HEK293 (cell line): ENCODE measurements at regions not wholly inside any gene's neighbourhood (a gene's known extent, or its start where the extent isn't known, plus 50 kb on each side); places are given as distances from the start of the nearest gene placed in this dataset.

Experiments
- CTCF ChIA-PET: fragments of 350-600 bp; formaldehyde crosslinking; extraction: SDS; loops from one replicate; lab custom pipeline; 2021; ENCODE audit warnings: antibody characterized with exemption; lab: Yijun Ruan, JAX
- POLR2A ChIA-PET: fragments of 300-600 bp; formaldehyde crosslinking; extraction: SDS; loops from one replicate; lab custom pipeline; 2020; ENCODE audit warnings: antibody characterized with exemption, inconsistent platforms; lab: Yijun Ruan, JAX
- H3K27ac ChIP-seq: fragments of 200-500 bp; sonication (Bioruptor generic); 2 replicates; pipeline ENCODE4 v1.5.1; 2014; ENCODE audit warnings: low read depth, low read length, control low read depth, inconsistent platforms; ENCODE audit errors: extremely low read depth
- H3K36me3 ChIP-seq, 2 experiments: fragments of 200-500 bp in 1 of 2; sonication (Bioruptor generic) in 1 of 2; 1 replicate in 1 of 2; 2 replicates in 1 of 2; pipeline ENCODE4 v1.5.1; 2014 to 2017; ENCODE audit warnings: inconsistent platforms in 2 of 2, low read length in 2 of 2; ENCODE audit not compliant: control insufficient read depth in 2 of 2, insufficient read depth in 1 of 2
- H3K4me1 ChIP-seq: fragments of 200-500 bp; sonication (Bioruptor generic); 2 replicates; pipeline ENCODE4 v1.5.1; 2014; ENCODE audit warnings: mild to moderate bottlenecking, low read length, inconsistent platforms; ENCODE audit not compliant: control insufficient read depth, insufficient read depth
- H3K4me3 ChIP-seq: 2 replicates; pipeline ENCODE4 v1.5.1; 2011; ENCODE audit warnings: low read depth, mild to moderate bottlenecking, control low read depth, low read length, moderate library complexity
- H3K9me3 ChIP-seq: fragments of 200-500 bp; sonication (Bioruptor generic); 2 replicates; pipeline ENCODE4 v1.5.1; 2014; ENCODE audit warnings: low read depth, low read length, inconsistent platforms; ENCODE audit not compliant: control insufficient read depth, insufficient read depth
- BCL11A ChIP-seq: fragments of 450-650 bp; formaldehyde crosslinking; IDR thresholded peaks from 2 replicates; pipeline ENCODE4 v1.5.1; 2016; ENCODE audit warnings: low read depth, missing biosample characterization, missing genetic modification characterization
- GFI1B ChIP-seq: fragments of 450-650 bp; formaldehyde crosslinking; IDR thresholded peaks from 2 replicates; pipeline ENCODE4 v1.5.1; 2016; ENCODE audit warnings: missing biosample characterization, missing genetic modification characterization
- GLI2 ChIP-seq: fragments of 450-650 bp; formaldehyde crosslinking; IDR thresholded peaks from 2 replicates; pipeline ENCODE4; 2017; ENCODE audit warnings: missing biosample characterization, missing genetic modification characterization, low read depth, borderline replicate concordance
- GLIS1 ChIP-seq: fragments of 450-650 bp; formaldehyde crosslinking; IDR thresholded peaks from 2 replicates; pipeline ENCODE4 v1.5.1; 2016; ENCODE audit warnings: missing biosample characterization, missing genetic modification characterization
- OVOL3 ChIP-seq: fragments of 450-650 bp; formaldehyde crosslinking; IDR thresholded peaks from 2 replicates; pipeline ENCODE4 v1.5.1; 2016; ENCODE audit warnings: missing biosample characterization, missing genetic modification characterization
- ZBTB20 ChIP-seq: fragments of 450-650 bp; formaldehyde crosslinking; IDR thresholded peaks from 2 replicates; pipeline ENCODE4 v1.5.1; 2016; ENCODE audit warnings: missing biosample characterization, missing genetic modification characterization
- ZBTB21 ChIP-seq: fragments of 450-650 bp; formaldehyde crosslinking; IDR thresholded peaks from 2 replicates; pipeline ENCODE4 v1.5.1; 2017; ENCODE audit warnings: missing biosample characterization, missing genetic modification characterization
- ZBTB7A ChIP-seq: fragments of 450-650 bp; formaldehyde crosslinking; IDR thresholded peaks from 2 replicates; pipeline ENCODE4 v1.5.1; 2016; ENCODE audit warnings: low read depth, missing biosample characterization, missing genetic modification characterization
- ZFP3 ChIP-seq: fragments of 450-650 bp; formaldehyde crosslinking; IDR thresholded peaks from 2 replicates; pipeline ENCODE4 v1.5.1; 2016; ENCODE audit warnings: low read depth, missing biosample characterization, missing genetic modification characterization
- ZNF354C ChIP-seq: fragments of 450-650 bp; formaldehyde crosslinking; IDR thresholded peaks from 2 replicates; pipeline ENCODE4 v1.5.1; 2016; ENCODE audit warnings: missing biosample characterization, missing genetic modification characterization, low read depth, borderline replicate concordance
- ZNF391 ChIP-seq: fragments of 450-650 bp; formaldehyde crosslinking; IDR thresholded peaks from 2 replicates; pipeline ENCODE4 v1.5.1; 2016; ENCODE audit warnings: low read depth, missing biosample characterization, missing genetic modification characterization, borderline replicate concordance
- ZNF529 ChIP-seq: fragments of 450-650 bp; formaldehyde crosslinking; IDR thresholded peaks from 2 replicates; pipeline ENCODE4 v1.5.1; 2017; ENCODE audit warnings: missing genetic modification characterization, missing biosample characterization; ENCODE audit not compliant: insufficient replicate concordance
- ZNF530 ChIP-seq: fragments of 450-650 bp; formaldehyde crosslinking; IDR thresholded peaks from 2 replicates; pipeline ENCODE4 v1.5.1; 2016; ENCODE audit warnings: low read depth, missing biosample characterization, missing genetic modification characterization
- ZNF596 ChIP-seq: fragments of 450-650 bp; IDR thresholded peaks from 2 replicates; pipeline ENCODE4 v1.5.0; 2018; ENCODE audit warnings: missing biosample characterization, mild to moderate bottlenecking, missing genetic modification characterization, moderate library complexity
- ZNF626 ChIP-seq: fragments of 450-650 bp; sonication (Bioruptor Pico); formaldehyde crosslinking; IDR thresholded peaks from 2 replicates; pipeline ENCODE4 v1.5.1; 2018; ENCODE audit warnings: missing biosample characterization, missing genetic modification characterization, inconsistent platforms
- ZNF629 ChIP-seq: fragments of 450-650 bp; formaldehyde crosslinking; IDR thresholded peaks from 2 replicates; pipeline ENCODE4 v1.5.1; 2017; ENCODE audit warnings: missing biosample characterization, missing genetic modification characterization
- ZNF654 ChIP-seq: fragments of 450-650 bp; formaldehyde crosslinking; IDR thresholded peaks from 2 replicates; pipeline ENCODE4 v1.5.1; 2016; ENCODE audit warnings: low read depth, missing biosample characterization, missing genetic modification characterization
- ZNF658 ChIP-seq: fragments of 450-650 bp; formaldehyde crosslinking; IDR thresholded peaks from 2 replicates; pipeline ENCODE4; 2016; ENCODE audit warnings: missing biosample characterization, missing genetic modification characterization
- ZNF660 ChIP-seq: fragments of 450-650 bp; IDR thresholded peaks from 2 replicates; pipeline ENCODE4 v1.5.1; 2018; ENCODE audit warnings: missing biosample characterization, mild to moderate bottlenecking, missing genetic modification characterization
- ZNF664 ChIP-seq: fragments of 450-650 bp; formaldehyde crosslinking; IDR thresholded peaks from 2 replicates; pipeline ENCODE4 v1.5.1; 2016; ENCODE audit warnings: missing biosample characterization, missing genetic modification characterization
- ZNF776 ChIP-seq: fragments of 450-650 bp; formaldehyde crosslinking; IDR thresholded peaks from 2 replicates; pipeline ENCODE4 v1.5.0; 2017; ENCODE audit warnings: missing biosample characterization, missing genetic modification characterization, borderline replicate concordance
- ZNF830 ChIP-seq: fragments of 450-650 bp; IDR thresholded peaks from 2 replicates; pipeline ENCODE4 v1.5.0; 2018; ENCODE audit warnings: missing biosample characterization, missing genetic modification characterization, low read depth, mild to moderate bottlenecking, moderate library complexity
- TF ChIP-seq, protein P1 (sequence below): fragments of 450-650 bp; formaldehyde crosslinking; IDR thresholded peaks from 2 replicates; pipeline ENCODE4 v1.5.1; 2016; ENCODE audit warnings: missing biosample characterization, missing genetic modification characterization
- TF ChIP-seq, protein P2 (sequence below): fragments of 450-650 bp; formaldehyde crosslinking; IDR thresholded peaks from 2 replicates; pipeline ENCODE4 v1.5.1; 2016; ENCODE audit warnings: missing biosample characterization, missing genetic modification characterization
- TF ChIP-seq, protein P3 (sequence below): fragments of 450-650 bp; formaldehyde crosslinking; IDR thresholded peaks from 2 replicates; pipeline ENCODE4 v1.5.1; 2016; ENCODE audit warnings: missing biosample characterization, missing genetic modification characterization
- TF ChIP-seq, protein P4 (sequence below): fragments of 450-650 bp; formaldehyde crosslinking; IDR thresholded peaks from 2 replicates; pipeline ENCODE4 v1.5.1; 2016; ENCODE audit warnings: missing biosample characterization, missing genetic modification characterization, borderline replicate concordance

DNA sequence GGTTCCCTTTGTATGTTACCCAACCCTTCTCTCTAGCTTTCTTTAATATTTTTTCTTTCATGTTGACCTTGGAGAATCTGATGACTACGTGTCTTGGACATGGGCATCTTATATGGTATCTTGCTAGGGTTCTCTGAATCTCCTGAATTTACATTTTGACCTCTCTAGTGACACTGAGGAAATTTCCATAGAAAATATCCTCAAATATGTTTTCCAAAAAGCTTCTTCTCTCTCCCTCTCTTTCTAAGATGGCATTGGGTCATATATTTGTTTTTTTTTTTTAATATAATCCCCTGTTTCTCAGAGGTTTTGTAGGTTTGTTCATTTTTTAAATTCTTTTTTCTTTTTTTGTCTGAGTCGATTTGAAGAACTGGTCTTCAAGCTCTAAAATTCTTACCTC is 184.0 kb upstream of the TMC3 start (continued):
- no peak for TF ChIP-seq ZNF664 (tag by site-specific recombination)
- TF ChIP-seq GLIS1 (tag by site-specific recombination), result no peak
- TF ChIP-seq, protein P1, sequence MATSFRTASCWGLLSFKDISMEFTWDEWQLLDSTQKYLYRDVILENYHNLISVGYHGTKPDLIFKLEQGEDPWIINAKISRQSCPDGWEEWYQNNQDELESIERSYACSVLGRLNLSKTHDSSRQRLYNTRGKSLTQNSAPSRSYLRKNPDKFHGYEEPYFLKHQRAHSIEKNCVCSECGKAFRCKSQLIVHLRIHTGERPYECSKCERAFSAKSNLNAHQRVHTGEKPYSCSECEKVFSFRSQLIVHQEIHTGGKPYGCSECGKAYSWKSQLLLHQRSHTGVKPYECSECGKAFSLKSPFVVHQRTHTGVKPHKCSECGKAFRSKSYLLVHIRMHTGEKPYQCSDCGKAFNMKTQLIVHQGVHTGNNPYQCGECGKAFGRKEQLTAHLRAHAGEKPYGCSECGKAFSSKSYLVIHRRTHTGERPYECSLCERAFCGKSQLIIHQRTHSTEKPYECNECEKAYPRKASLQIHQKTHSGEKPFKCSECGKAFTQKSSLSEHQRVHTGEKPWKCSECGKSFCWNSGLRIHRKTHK, result no peak
- TF ChIP-seq ZNF629 (tag by site-specific recombination), result no peak
- TF ChIP-seq ZNF596 (tag by site-specific recombination), result no peak
- no peak for TF ChIP-seq OVOL3 (tag by site-specific recombination)
- no peak for TF ChIP-seq ZNF354C (tag by site-specific recombination)
- no peak for TF ChIP-seq ZBTB7A (tag by site-specific recombination)
- TF ChIP-seq ZNF660 (tag by site-specific recombination), result no peak
- no peak for TF ChIP-seq GFI1B (tag by site-specific recombination)
- TF ChIP-seq ZNF776, result no peak
- no peak for TF ChIP-seq ZNF626
- no peak for TF ChIP-seq ZNF529 (tag by site-specific recombination)
- TF ChIP-seq BCL11A, result no peak
- no peak for TF ChIP-seq ZBTB20 (tag by site-specific recombination)

DNA sequence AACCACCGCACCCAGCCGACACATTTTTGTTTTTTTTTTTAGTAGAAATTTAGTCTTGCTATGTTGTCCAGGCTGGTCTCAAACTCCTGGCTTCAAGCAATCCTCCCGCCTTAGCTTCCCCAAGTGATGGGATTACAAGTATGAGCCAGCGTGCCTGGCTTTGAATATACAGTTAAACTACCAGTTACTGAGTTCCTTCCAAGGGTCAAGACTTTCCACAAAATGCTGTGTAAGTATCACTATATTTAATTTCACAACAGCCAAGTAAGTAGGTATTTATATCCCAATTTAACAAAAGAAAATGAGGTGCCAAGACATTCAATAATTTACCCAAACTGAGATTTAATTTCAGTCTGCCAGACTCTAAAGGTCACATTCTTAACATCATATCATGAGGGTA is 181.3 kb upstream of the TMC3 start:
- Histone ChIP-seq H3K9me3 (peaks cover 3% of the 10 kb centered on the region; the same call in 1 of the 2 replicates), H3K27ac (no peak overlapping the region), H3K4me3 (no peak overlapping the region), H3K36me3 (no peaks in the 10 kb centered on the region), H3K4me1 (no peaks in the 10 kb centered on the region)
- ChIA-PET CTCF (interaction anchor here (0.9 kb wide), 1 partner anchor 10 kb away, joined by 3 read pairs; no protein-coding TSS in a partner anchor), POLR2A (no interaction called here)
- TF ChIP-seq, protein P2, sequence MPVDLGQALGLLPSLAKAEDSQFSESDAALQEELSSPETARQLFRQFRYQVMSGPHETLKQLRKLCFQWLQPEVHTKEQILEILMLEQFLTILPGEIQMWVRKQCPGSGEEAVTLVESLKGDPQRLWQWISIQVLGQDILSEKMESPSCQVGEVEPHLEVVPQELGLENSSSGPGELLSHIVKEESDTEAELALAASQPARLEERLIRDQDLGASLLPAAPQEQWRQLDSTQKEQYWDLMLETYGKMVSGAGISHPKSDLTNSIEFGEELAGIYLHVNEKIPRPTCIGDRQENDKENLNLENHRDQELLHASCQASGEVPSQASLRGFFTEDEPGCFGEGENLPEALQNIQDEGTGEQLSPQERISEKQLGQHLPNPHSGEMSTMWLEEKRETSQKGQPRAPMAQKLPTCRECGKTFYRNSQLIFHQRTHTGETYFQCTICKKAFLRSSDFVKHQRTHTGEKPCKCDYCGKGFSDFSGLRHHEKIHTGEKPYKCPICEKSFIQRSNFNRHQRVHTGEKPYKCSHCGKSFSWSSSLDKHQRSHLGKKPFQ (tag by site-specific recombination), result no peak
- TF ChIP-seq, protein P3, sequence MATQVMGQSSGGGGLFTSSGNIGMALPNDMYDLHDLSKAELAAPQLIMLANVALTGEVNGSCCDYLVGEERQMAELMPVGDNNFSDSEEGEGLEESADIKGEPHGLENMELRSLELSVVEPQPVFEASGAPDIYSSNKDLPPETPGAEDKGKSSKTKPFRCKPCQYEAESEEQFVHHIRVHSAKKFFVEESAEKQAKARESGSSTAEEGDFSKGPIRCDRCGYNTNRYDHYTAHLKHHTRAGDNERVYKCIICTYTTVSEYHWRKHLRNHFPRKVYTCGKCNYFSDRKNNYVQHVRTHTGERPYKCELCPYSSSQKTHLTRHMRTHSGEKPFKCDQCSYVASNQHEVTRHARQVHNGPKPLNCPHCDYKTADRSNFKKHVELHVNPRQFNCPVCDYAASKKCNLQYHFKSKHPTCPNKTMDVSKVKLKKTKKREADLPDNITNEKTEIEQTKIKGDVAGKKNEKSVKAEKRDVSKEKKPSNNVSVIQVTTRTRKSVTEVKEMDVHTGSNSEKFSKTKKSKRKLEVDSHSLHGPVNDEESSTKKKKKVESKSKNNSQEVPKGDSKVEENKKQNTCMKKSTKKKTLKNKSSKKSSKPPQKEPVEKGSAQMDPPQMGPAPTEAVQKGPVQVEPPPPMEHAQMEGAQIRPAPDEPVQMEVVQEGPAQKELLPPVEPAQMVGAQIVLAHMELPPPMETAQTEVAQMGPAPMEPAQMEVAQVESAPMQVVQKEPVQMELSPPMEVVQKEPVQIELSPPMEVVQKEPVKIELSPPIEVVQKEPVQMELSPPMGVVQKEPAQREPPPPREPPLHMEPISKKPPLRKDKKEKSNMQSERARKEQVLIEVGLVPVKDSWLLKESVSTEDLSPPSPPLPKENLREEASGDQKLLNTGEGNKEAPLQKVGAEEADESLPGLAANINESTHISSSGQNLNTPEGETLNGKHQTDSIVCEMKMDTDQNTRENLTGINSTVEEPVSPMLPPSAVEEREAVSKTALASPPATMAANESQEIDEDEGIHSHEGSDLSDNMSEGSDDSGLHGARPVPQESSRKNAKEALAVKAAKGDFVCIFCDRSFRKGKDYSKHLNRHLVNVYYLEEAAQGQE (tag by site-specific recombination), result no peak
- no peak for TF ChIP-seq ZNF654 (tag by site-specific recombination)
- TF ChIP-seq ZNF830 (tag by site-specific recombination), result no peak
- TF ChIP-seq ZNF391 (tag by site-specific recombination), result no peak
- no peak for TF ChIP-seq ZBTB21
- no peak for TF ChIP-seq ZFP3 (tag by site-specific recombination)
- TF ChIP-seq, protein P4, sequence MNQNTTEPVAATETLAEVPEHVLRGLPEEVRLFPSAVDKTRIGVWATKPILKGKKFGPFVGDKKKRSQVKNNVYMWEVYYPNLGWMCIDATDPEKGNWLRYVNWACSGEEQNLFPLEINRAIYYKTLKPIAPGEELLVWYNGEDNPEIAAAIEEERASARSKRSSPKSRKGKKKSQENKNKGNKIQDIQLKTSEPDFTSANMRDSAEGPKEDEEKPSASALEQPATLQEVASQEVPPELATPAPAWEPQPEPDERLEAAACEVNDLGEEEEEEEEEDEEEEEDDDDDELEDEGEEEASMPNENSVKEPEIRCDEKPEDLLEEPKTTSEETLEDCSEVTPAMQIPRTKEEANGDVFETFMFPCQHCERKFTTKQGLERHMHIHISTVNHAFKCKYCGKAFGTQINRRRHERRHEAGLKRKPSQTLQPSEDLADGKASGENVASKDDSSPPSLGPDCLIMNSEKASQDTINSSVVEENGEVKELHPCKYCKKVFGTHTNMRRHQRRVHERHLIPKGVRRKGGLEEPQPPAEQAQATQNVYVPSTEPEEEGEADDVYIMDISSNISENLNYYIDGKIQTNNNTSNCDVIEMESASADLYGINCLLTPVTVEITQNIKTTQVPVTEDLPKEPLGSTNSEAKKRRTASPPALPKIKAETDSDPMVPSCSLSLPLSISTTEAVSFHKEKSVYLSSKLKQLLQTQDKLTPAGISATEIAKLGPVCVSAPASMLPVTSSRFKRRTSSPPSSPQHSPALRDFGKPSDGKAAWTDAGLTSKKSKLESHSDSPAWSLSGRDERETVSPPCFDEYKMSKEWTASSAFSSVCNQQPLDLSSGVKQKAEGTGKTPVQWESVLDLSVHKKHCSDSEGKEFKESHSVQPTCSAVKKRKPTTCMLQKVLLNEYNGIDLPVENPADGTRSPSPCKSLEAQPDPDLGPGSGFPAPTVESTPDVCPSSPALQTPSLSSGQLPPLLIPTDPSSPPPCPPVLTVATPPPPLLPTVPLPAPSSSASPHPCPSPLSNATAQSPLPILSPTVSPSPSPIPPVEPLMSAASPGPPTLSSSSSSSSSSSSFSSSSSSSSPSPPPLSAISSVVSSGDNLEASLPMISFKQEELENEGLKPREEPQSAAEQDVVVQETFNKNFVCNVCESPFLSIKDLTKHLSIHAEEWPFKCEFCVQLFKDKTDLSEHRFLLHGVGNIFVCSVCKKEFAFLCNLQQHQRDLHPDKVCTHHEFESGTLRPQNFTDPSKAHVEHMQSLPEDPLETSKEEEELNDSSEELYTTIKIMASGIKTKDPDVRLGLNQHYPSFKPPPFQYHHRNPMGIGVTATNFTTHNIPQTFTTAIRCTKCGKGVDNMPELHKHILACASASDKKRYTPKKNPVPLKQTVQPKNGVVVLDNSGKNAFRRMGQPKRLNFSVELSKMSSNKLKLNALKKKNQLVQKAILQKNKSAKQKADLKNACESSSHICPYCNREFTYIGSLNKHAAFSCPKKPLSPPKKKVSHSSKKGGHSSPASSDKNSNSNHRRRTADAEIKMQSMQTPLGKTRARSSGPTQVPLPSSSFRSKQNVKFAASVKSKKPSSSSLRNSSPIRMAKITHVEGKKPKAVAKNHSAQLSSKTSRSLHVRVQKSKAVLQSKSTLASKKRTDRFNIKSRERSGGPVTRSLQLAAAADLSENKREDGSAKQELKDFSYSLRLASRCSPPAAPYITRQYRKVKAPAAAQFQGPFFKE (tag by site-specific recombination), result no peak
- TF ChIP-seq ZNF658 (tag by site-specific recombination), result no peak
- no peak for TF ChIP-seq ZNF629 (tag by site-specific recombination)
- TF ChIP-seq ZNF596 (tag by site-specific recombination), result no peak
- TF ChIP-seq ZNF530 (tag by site-specific recombination), result no peak
- TF ChIP-seq GLI2 (tag by site-specific recombination), result no peak
